GM12872 (cell line): ENCODE measurements at regions not wholly inside any gene's neighbourhood (a gene's known extent, or its start where the extent isn't known, plus 50 kb on each side); places are given as distances from the start of the nearest gene placed in this dataset.

ENCODE experiments used
- CTCF ChIP-seq: IDR thresholded peaks from 3 replicates; pipeline ENCODE4 v1.5.1; 2011; ENCODE audit warnings: low read depth, mild to moderate bottlenecking, low read length, moderate library complexity; ENCODE audit not compliant: insufficient read depth

- no peak for TF ChIP-seq CTCF
Measured at GRCh38 chr9:87305151-87305550, 192.5 kb upstream of the DAPK1 start.

- no peak for TF ChIP-seq CTCF
Measured at GRCh38 chr9:87306006-87306405, 191.7 kb upstream of the DAPK1 start.

- no peak for TF ChIP-seq CTCF
Measured at GRCh38 chr9:87307848-87308247, 189.8 kb upstream of the DAPK1 start.

GRCh38 chr9:87309236-87309635 lies 188.4 kb upstream of the DAPK1 start:
- TF ChIP-seq CTCF = no peak

- TF ChIP-seq CTCF = no peak
Measured at GRCh38 chr9:87310827-87311523, 186.7 kb upstream of the DAPK1 start.

GRCh38 chr9:87319656-87320055 lies 178.0 kb upstream of the DAPK1 start:
- no peak for TF ChIP-seq CTCF

GRCh38 chr9:87320146-87320884 lies 177.4 kb upstream of the DAPK1 start:
- no peak for TF ChIP-seq CTCF
